ENCODE measurements at regions not wholly inside any gene's neighbourhood (a gene's known extent, or its start where the extent isn't known, plus 50 kb on each side); places are given as distances from the start of the nearest gene placed in this dataset.

- TF ChIP-seq ARNTL (CRISPR knock-in tag; IDR thresholded peaks at IDR 0.05; ENCODE audit: borderline replicate concordance, low read depth): no peak
- TF ChIP-seq, protein P1, sequence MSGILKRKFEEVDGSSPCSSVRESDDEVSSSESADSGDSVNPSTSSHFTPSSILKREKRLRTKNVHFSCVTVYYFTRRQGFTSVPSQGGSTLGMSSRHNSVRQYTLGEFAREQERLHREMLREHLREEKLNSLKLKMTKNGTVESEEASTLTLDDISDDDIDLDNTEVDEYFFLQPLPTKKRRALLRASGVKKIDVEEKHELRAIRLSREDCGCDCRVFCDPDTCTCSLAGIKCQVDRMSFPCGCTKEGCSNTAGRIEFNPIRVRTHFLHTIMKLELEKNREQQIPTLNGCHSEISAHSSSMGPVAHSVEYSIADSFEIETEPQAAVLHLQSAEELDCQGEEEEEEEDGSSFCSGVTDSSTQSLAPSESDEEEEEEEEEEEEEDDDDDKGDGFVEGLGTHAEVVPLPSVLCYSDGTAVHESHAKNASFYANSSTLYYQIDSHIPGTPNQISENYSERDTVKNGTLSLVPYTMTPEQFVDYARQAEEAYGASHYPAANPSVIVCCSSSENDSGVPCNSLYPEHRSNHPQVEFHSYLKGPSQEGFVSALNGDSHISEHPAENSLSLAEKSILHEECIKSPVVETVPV (CRISPR knock-in tag; IDR thresholded peaks at IDR 0.05): no peak
- TF ChIP-seq ZNF70 (CRISPR knock-in tag; IDR thresholded peaks at IDR 0.05): no peak
- TF ChIP-seq BACH2 (CRISPR knock-in tag; IDR thresholded peaks at IDR 0.05; ENCODE audit: borderline replicate concordance): no peak
- TF ChIP-seq PATZ1 (CRISPR knock-in tag; IDR thresholded peaks at IDR 0.05; ENCODE audit: borderline replicate concordance): no peak
- TF ChIP-seq TSHZ2 (CRISPR knock-in tag; IDR thresholded peaks at IDR 0.05): no peak
These were observed 359.6 kb upstream of the MC4R start for GRCh38 chr18:60732143-60732542.

Measured in SK-N-SH treated with all-trans-retinoic acid at 6 μM for 48 hours (cell line).